ENCODE measurements at regions not wholly inside any gene's neighbourhood (a gene's known extent, or its start where the extent isn't known, plus 50 kb on each side); places are given as distances from the start of the nearest gene placed in this dataset.

- no peak for TF ChIP-seq TAF1 (IDR thresholded peaks at IDR 0.05; ENCODE audit: low read depth)
- no peak for TF ChIP-seq CEBPB (IDR thresholded peaks at IDR 0.05)
- TF ChIP-seq MAX (IDR thresholded peaks at IDR 0.05), result no peak
- TF ChIP-seq CREB1 (IDR thresholded peaks at IDR 0.05; ENCODE audit: low read depth), result no peak
- TF ChIP-seq TCF12 (IDR thresholded peaks at IDR 0.05; ENCODE audit: low read depth), result no peak
- no peak for TF ChIP-seq USF1 (IDR thresholded peaks at IDR 0.05)
- TF ChIP-seq ZBTB7A (IDR thresholded peaks at IDR 0.05; ENCODE audit: low read depth), result no peak
- TF ChIP-seq EP300 (IDR thresholded peaks at IDR 0.05; ENCODE audit: borderline replicate concordance), result no peak
- TF ChIP-seq NFIC (IDR thresholded peaks at IDR 0.05), result no peak
Observed at GRCh38 chr1:91201694-91202093, 179.9 kb upstream of the ZNF644 start.

- TF ChIP-seq NFIC (IDR thresholded peaks at IDR 0.05), result no peak
- TF ChIP-seq CREB1 (IDR thresholded peaks at IDR 0.05; ENCODE audit: low read depth), result no peak
- TF ChIP-seq CEBPB (IDR thresholded peaks at IDR 0.05), result peak; percentile 98
Observed at GRCh38 chr1:91201176-91201575, 179.3 kb upstream of the ZNF644 start.

- TF ChIP-seq NFIC (IDR thresholded peaks at IDR 0.05) (no peak), ZBTB7A (IDR thresholded peaks at IDR 0.05; ENCODE audit: low read depth) (no peak)
Observed at GRCh38 chr1:91200675-91201074, 178.8 kb upstream of the ZNF644 start.

GRCh38 chr1:91199988-91200387, 178.2 kb upstream of the ZNF644 start:
- TF ChIP-seq RAD21 (IDR thresholded peaks at IDR 0.05; ENCODE audit: low read depth) (no peak), YY1 (IDR thresholded peaks at IDR 0.05; ENCODE audit: low read depth) (no peak), TAF1 (IDR thresholded peaks at IDR 0.05; ENCODE audit: low read depth) (no peak), FOXM1 (IDR thresholded peaks at IDR 0.05; ENCODE audit: borderline replicate concordance, low read depth) (no peak), EP300 (IDR thresholded peaks at IDR 0.05; ENCODE audit: borderline replicate concordance) (no peak), TCF12 (IDR thresholded peaks at IDR 0.05; ENCODE audit: low read depth) (no peak), CEBPB (IDR thresholded peaks at IDR 0.05) (no peak)

- TF ChIP-seq ZBTB7A (IDR thresholded peaks at IDR 0.05; ENCODE audit: low read depth) (no peak), YY1 (IDR thresholded peaks at IDR 0.05; ENCODE audit: low read depth) (no peak), NFIC (IDR thresholded peaks at IDR 0.05) (no peak), RAD21 (IDR thresholded peaks at IDR 0.05; ENCODE audit: low read depth) (no peak), CEBPB (IDR thresholded peaks at IDR 0.05) (no peak), REST (IDR thresholded peaks at IDR 0.05; ENCODE audit: low read depth) (no peak), USF1 (IDR thresholded peaks at IDR 0.05) (no peak), TEAD4 (IDR thresholded peaks at IDR 0.05) (no peak), EP300 (IDR thresholded peaks at IDR 0.05; ENCODE audit: borderline replicate concordance) (no peak), CREB1 (IDR thresholded peaks at IDR 0.05; ENCODE audit: low read depth) (no peak), TCF12 (IDR thresholded peaks at IDR 0.05; ENCODE audit: low read depth) (no peak), FOXM1 (IDR thresholded peaks at IDR 0.05; ENCODE audit: borderline replicate concordance, low read depth) (no peak), TAF1 (IDR thresholded peaks at IDR 0.05; ENCODE audit: low read depth) (no peak), EGR1 (IDR thresholded peaks at IDR 0.05) (no peak), MAX (IDR thresholded peaks at IDR 0.05) (no peak)
Observed at GRCh38 chr1:91190996-91191395, 169.2 kb upstream of the ZNF644 start.

- TF ChIP-seq FOXM1 (IDR thresholded peaks at IDR 0.05; ENCODE audit: borderline replicate concordance, low read depth), result no peak
Observed at GRCh38 chr1:91189096-91189495, 167.3 kb upstream of the ZNF644 start.

- no peak for TF ChIP-seq USF1 (IDR thresholded peaks at IDR 0.05)
- TF ChIP-seq NFIC (IDR thresholded peaks at IDR 0.05), result no peak
- no peak for TF ChIP-seq FOXM1 (IDR thresholded peaks at IDR 0.05; ENCODE audit: borderline replicate concordance, low read depth)
- TF ChIP-seq TCF12 (IDR thresholded peaks at IDR 0.05; ENCODE audit: low read depth), result no peak
- no peak for TF ChIP-seq MAX (IDR thresholded peaks at IDR 0.05)
- TF ChIP-seq CEBPB (IDR thresholded peaks at IDR 0.05), result no peak
- TF ChIP-seq YY1 (IDR thresholded peaks at IDR 0.05; ENCODE audit: low read depth), result no peak
- TF ChIP-seq EGR1 (IDR thresholded peaks at IDR 0.05), result no peak
- no peak for TF ChIP-seq TEAD4 (IDR thresholded peaks at IDR 0.05)
- no peak for TF ChIP-seq CREB1 (IDR thresholded peaks at IDR 0.05; ENCODE audit: low read depth)
- TF ChIP-seq REST (IDR thresholded peaks at IDR 0.05; ENCODE audit: low read depth), result no peak
- TF ChIP-seq EP300 (IDR thresholded peaks at IDR 0.05; ENCODE audit: borderline replicate concordance), result no peak
- TF ChIP-seq TAF1 (IDR thresholded peaks at IDR 0.05; ENCODE audit: low read depth), result no peak
- no peak for TF ChIP-seq RAD21 (IDR thresholded peaks at IDR 0.05; ENCODE audit: low read depth)
- TF ChIP-seq ZBTB7A (IDR thresholded peaks at IDR 0.05; ENCODE audit: low read depth), result no peak
Observed at GRCh38 chr1:91176250-91176649, 154.4 kb upstream of the ZNF644 start.

All from Ishikawa (cell line).